DOHH2 (cell line): ENCODE measurements at regions not wholly inside any gene's neighbourhood (a gene's known extent, or its start where the extent isn't known, plus 50 kb on each side); places are given as distances from the start of the nearest gene placed in this dataset.

Experiments
- CTCF ChIP-seq: fragments of 200-600 bp; sonication (generic); IDR thresholded peaks from one replicate; pipeline ENCODE4 v1.5.1; 2014; ENCODE audit warnings: antibody characterized with exemption, mild to moderate bottlenecking, low read depth, low read length; ENCODE audit not compliant: poor library complexity, severe bottlenecking
- EZH2phosphoT487 ChIP-seq: fragments of 200-600 bp; sonication (generic); IDR thresholded peaks from 2 replicates; pipeline ENCODE4 v1.6.1; 2017; ENCODE audit warnings: borderline replicate concordance, mild to moderate bottlenecking, antibody characterized with exemption, low read length, moderate library complexity, mixed read lengths

- no peak for TF ChIP-seq CTCF
- TF ChIP-seq EZH2phosphoT487, result no peak
Observed at GRCh38 chr2:207239754-207240494, 74.2 kb upstream of the KLF7 start.
